Ovary (tissue), 7 donors: ENCODE measurements at regions not wholly inside any gene's neighbourhood (a gene's known extent, or its start where the extent isn't known, plus 50 kb on each side); places are given as distances from the start of the nearest gene placed in this dataset.

ENCODE experiments used
- DNase-seq, 5 donors: peaks; one replicate each; pipeline ENCODE4 v3.0.0-alpha.2; 2019 to 2020
- H3K27ac ChIP-seq, 2 donors: fragments of 200-600 bp; one replicate each; pipeline versions ENCODE4 v1.5.1 to v1.8.0; 2019 to 2022
- H3K27me3 ChIP-seq: fragments of 200-600 bp; one replicate; pipeline ENCODE4 v1.8.0; 2022
- H3K36me3 ChIP-seq: fragments of 200-600 bp; sonication (generic); one replicate; pipeline ENCODE4 v1.5.1; 2019
- H3K4me1 ChIP-seq: one replicate; pipeline ENCODE4 v1.8.1; 2013; ENCODE audit warnings: mild to moderate bottlenecking, moderate library complexity; ENCODE audit not compliant: insufficient read depth
- H3K4me3 ChIP-seq: fragments of 200-600 bp; sonication (generic); one replicate; pipeline ENCODE4 v1.5.1; 2017
- H3K9me3 ChIP-seq, 2 donors: fragments of 200-600 bp in 1 of 2; sonication (generic) in 1 of 2; one replicate each; pipeline versions ENCODE4 v1.5.1 to v1.8.1; 2013 to 2019; ENCODE audit warnings: mild to moderate bottlenecking in 1 of 2, moderate library complexity in 1 of 2
- EP300 ChIP-seq: sonication (generic); formaldehyde crosslinking; IDR thresholded peaks from one replicate; pipeline ENCODE4 v1.6.1; 2017; ENCODE audit warnings: antibody characterized with exemption
- POLR2A ChIP-seq: fragments of 450-650 bp; IDR thresholded peaks from one replicate; pipeline ENCODE4 v1.6.1; 2017; ENCODE audit warnings: antibody characterized with exemption, mild to moderate bottlenecking, moderate library complexity
- WGBS, 3 donors: extraction: QIAGEN DNeasy Blood & Tissue Kit in 1 of 3; methylation state at CpG; one replicate each; pipeline versions ENCODE4 v1.1.5 to v1.1.7; 2013 to 2017; 5-methylcytosine and 5-hydroxymethylcytosine counted together
- intact Hi-C, 4 donors: fragments of 100-400 bp; cut with DNase I; formaldehyde crosslinking; loops; one replicate each; pipeline versions ENCODE4 v1.11.0 to v1.15.1; 2022 to 2023
- TF ChIP-seq, protein P1 (sequence below), 3 donors: fragments of 450-650 bp in 2 of 3; fragments of 200-600 bp in 1 of 3; IDR thresholded peaks; one replicate each; pipeline versions ENCODE4 v1.5.1 to v1.8.0; 2016 to 2022; ENCODE audit warnings: antibody characterized with exemption in 3 of 3, mild to moderate bottlenecking in 1 of 3
- donor health status: DM: no; HTN: no; CAD: no; lungs with moderate emphysema.
- donor health status: DM: no; HTN: no; CAD: no.
- donor health status: Bipolar disorder and iron deficiency.
- donor health status: DM: no; HTN: no; CAD: no.
- donor health status: DM: yes; HTN: yes; CAD: no.

DNA sequence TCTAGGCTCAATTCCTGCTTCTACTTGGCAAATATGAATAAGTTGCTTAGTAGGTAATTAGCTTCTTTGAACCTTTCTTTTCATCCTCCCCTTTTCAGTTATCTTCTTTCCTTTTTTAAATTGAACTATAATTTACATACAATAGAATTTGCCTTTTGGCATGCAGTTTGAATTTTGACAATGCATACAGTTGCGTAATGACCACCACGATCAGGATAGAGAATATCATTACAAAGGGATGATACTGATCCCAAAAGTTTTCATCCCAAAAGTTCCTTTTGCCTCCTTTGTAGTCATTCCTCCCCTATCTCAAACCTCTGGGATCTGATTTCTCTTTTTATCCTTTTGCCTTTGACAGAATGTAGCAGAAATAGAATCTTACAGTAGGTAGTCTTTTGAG is 164.4 kb downstream of the NOC3L start:
- intact Hi-C loops: no loop called here
- H3K36me3 ChIP-seq: no peaks in the 10 kb centered on the region
- H3K4me1 ChIP-seq: peaks cover 6% of the 10 kb centered on the region
- H3K27ac ChIP-seq: no peak overlapping the region
- no peaks in the 10 kb centered on the region for H3K9me3 ChIP-seq
- WGBS, 3 donors: 95 to 98% (median 96%) methylated on average over 2 of the region's 2 CpGs
- no peak overlapping the region for H3K4me3 ChIP-seq
- no peak for DNase-seq
- TF ChIP-seq, protein P1, sequence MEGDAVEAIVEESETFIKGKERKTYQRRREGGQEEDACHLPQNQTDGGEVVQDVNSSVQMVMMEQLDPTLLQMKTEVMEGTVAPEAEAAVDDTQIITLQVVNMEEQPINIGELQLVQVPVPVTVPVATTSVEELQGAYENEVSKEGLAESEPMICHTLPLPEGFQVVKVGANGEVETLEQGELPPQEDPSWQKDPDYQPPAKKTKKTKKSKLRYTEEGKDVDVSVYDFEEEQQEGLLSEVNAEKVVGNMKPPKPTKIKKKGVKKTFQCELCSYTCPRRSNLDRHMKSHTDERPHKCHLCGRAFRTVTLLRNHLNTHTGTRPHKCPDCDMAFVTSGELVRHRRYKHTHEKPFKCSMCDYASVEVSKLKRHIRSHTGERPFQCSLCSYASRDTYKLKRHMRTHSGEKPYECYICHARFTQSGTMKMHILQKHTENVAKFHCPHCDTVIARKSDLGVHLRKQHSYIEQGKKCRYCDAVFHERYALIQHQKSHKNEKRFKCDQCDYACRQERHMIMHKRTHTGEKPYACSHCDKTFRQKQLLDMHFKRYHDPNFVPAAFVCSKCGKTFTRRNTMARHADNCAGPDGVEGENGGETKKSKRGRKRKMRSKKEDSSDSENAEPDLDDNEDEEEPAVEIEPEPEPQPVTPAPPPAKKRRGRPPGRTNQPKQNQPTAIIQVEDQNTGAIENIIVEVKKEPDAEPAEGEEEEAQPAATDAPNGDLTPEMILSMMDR (IDR thresholded peaks at IDR 0.05): no peak
- TF ChIP-seq POLR2A: no peak
- TF ChIP-seq EP300: no peak
- no peaks in the 10 kb centered on the region for H3K27me3 ChIP-seq

GRCh38 chr10:94199565-94199964 is 163.2 kb downstream of the NOC3L start:
- intact Hi-C loops: no loop called here
- no peak overlapping the region for H3K27ac ChIP-seq

DNA sequence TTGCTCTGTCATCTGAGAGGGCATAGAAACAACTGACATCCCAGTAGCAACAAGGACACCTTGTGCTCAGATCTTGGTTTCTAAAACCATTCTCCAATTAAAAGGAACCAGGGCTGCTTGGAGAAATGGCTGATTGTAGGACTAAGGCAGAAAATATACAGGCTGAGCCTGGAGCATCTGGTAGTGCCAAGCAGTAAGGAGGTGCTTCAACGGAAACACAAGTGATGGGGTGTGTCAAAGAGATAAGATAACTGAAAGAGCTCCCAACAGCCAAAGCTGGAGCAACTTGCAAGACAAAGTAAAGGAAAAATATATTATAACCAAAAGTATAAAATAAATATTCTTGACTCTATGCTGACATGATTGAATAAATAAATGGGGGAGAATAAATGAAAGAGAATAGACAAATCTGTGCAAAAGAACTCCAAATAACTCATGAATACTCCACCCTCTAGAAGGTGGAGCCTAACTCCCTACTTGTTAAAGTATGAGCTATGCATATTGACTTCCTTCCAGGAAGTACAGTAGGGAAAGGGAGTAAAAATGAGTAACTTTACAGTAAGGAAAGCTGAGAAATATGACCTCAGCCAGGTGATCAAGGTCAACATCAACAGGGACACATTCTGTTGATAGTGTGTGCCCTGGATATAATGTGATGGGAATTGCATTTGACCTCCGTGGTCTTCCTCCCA is 162.4 kb downstream of the NOC3L start:
- no peak for DNase-seq
- intact Hi-C loops: no loop called here
- Histone ChIP-seq H3K27ac (no peak overlapping the region), H3K36me3 (no peaks in the 10 kb centered on the region), H3K9me3 (no peaks in the 10 kb centered on the region), H3K27me3 (no peaks in the 10 kb centered on the region), H3K4me3 (no peak overlapping the region), H3K4me1 (no peaks in the 10 kb centered on the region)
- WGBS, 3 donors: 74 to 81% (median 76%) methylated on average over 2 of the region's 2 CpGs
- TF ChIP-seq, protein P1 (IDR thresholded peaks at IDR 0.05): no peak
- TF ChIP-seq POLR2A (no peak), EP300 (no peak)

More at GRCh38 chr10:94199565-94199964, 163.2 kb downstream of the NOC3L start:
- no peak for TF ChIP-seq EP300
- TF ChIP-seq POLR2A: no peak
- TF ChIP-seq, protein P1 (IDR thresholded peaks at IDR 0.05): no peak
- H3K4me3 ChIP-seq: no peak overlapping the region
- no peak for DNase-seq
- H3K36me3 ChIP-seq: no peaks in the 10 kb centered on the region
- peaks cover 1% of the 10 kb centered on the region for H3K4me1 ChIP-seq
- WGBS, 3 donors: 60 to 71% (median 67%) methylated on average over 5 of the region's 5 CpGs
- H3K27me3 ChIP-seq: no peaks in the 10 kb centered on the region
- H3K9me3 ChIP-seq: no peaks in the 10 kb centered on the region

- TF ChIP-seq, protein P1 (IDR thresholded peaks at IDR 0.05): no peak
- TF ChIP-seq POLR2A (no peak), EP300 (no peak)
- Histone ChIP-seq H3K9me3 (no peaks in the 10 kb centered on the region), H3K36me3 (no peaks in the 10 kb centered on the region), H3K27me3 (no peaks in the 10 kb centered on the region), H3K27ac (no peak overlapping the region), H3K4me1 (peaks cover 4% of the 10 kb centered on the region), H3K4me3 (no peak overlapping the region)
- 30 to 33% (median 33%) methylated on average over 3 of the region's 3 CpGs for WGBS, 3 donors
- no peak for DNase-seq
- intact Hi-C loops: no loop called here
Observed at GRCh38 chr10:94205396-94205831, 157.3 kb downstream of the NOC3L start.
